C1 segment of cervical spinal cord (tissue), 14 donors: ENCODE measurements at regions not wholly inside any gene's neighbourhood (a gene's known extent, or its start where the extent isn't known, plus 50 kb on each side); places are given as distances from the start of the nearest gene placed in this dataset.
A peak's percentile ranks its signal among the peaks of the same experiment; 100 is the strongest.
"Not testable (repeated sequence)": the region's sequence is repeated elsewhere in the genome, so short reads cannot be mapped to it uniquely, and the experiment has no call there.

Experiments used
- DNase-seq, 14 donors: peaks; one replicate each; lab custom pipeline; 2025; lab: John Stamatoyannopoulos, UW

DNA sequence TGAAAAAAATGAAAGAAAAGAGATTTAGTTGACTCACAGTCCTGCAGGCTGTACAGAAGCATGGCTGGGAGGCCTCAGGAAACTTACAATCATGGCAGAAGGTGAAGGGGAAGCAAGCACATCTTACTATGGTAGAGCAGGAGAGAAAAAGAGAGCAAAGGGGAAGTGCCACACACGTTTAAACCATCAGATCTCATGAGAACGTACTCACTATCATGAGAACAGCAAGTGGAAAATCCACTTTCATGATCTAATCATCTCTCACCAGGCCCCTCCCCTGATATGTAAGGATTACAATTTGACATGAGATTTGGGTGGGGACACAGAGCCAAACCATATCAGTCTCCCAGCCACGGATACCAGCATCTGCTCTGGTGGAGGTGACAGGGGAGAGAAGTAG lies 50.8 kb upstream of the CPOX start:
- DNase-seq, result no peak

DNA sequence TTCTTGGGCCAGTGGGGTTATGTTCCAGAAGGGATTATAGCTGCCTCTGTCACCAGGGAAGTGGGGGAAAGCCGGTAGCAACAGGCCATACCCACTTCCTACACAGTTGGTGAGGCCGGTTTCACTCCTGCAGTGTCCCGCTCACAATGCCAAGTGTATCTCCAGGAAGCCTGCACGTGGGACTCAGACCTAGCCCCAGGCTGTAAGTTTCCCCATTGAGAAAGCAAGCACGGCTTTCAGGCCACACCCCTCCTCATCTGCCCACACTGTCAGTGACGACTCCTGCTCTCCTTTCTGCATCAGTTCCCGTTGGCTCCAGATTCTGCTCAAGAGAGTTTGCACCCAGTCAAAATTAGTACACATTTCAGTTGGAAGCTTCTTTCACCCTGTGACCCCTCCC lies 51.6 kb upstream of the CPOX start:
- no peak for DNase-seq

DNA sequence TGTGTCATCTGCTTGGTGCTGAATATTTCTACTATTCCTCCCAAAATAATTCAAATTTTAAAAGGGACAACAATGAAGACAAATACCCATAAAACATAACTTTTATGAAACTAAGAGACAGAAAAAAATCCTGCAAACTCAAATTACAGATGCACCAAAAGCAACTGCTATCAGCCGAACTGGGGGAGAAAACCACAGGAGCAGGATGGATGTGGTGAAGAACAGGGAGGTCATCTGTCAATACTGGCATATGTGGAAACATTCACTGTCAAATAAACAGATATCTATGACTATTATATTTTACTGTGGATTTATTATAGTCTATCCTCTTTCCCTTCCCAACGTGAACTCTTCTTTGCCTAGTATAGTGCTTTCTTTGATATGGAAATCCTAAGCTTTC lies 53.3 kb upstream of the CPOX start:
- DNase-seq, result no peak

DNA sequence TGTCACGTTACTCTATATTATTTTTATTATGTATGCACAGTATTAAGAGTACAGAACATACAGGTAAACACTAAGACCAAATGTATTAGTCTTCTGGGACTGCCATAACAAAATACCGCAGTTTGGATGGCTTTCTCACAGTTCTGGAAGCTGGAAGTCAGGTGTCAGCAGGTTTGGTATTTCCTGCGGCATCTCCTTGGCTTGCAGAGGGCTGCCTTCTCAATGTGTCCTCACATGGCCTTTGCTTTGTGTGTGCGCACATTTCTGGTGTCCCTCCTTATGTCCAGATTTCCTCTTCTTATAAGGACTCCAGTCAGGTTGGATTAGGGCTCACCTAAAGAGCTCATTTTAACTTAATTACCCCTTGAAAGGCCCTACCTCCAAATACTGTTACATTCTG lies 53.8 kb upstream of the CPOX start:
- no peak for DNase-seq

DNA sequence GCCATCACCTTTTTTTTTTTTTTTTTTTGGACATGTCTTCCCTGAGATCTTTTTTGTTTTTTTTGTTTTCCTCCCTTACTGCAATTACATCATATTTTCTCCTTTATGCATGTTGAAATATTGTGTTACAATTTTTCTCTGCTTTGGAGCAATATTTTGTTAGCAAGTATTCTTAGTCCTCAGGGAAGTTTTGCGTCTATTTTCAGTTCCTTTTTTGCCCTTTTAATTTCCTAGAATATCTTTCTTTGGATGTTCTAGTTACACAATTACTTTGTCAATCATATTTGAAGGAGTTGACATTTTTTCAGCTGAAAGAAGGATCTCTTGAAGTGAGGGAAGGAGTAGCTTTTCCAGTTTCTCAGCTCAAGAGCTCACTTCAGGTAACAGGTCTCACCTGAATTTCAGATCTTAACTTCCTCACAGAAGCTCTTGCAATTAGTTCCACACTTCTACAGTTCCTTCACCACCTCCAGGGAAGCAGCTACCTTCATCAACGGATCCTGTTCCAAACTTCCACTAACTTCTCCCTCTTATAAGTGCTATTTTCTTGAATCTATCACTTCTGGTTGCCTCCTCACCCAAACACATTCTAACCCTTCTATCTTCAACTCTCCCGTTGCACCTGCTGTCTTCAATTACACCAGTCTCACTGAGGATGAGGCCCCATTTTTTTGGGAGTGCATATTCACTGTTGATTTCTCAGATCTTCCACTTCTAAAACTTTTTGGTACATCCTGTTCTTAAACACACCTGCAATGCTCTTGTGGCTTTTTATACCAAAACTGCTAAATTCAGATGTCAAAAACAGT lies 57.8 kb upstream of the CPOX start:
- DNase-seq, result no peak

DNA sequence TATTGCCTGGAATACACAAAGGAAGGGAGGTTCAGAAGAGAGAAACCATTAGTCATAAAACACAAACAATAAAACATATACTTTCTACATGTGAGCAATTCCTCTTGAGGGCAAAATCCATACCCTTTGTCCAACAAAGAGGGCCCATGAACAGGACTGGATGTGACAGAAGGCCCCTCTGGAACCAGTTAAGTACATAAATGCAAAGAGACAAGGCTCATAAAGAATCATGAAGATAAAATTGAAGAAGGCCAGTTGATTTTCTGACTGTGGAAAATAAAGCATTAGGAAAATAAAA lies 58.3 kb upstream of the CPOX start:
- DNase-seq, result no peak

DNA sequence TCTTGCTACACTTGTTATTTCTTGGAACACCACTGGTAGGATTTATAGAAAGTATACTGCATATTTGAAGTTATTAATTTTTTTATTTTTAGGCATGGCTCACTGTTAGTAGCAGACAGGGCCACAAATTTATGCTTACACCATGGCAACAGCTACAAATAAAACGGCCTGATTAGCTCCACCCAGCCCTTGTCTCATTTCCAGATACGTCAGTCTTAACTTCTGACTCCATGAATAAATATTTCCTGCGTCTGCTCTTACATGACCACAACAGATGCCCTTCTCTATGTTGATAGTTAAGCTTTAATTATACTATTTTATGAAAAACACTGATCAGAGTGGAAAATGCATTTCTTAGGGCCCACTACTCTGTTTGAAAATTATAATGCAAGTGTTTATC lies 62.3 kb upstream of the CPOX start:
- no peak for DNase-seq

DNA sequence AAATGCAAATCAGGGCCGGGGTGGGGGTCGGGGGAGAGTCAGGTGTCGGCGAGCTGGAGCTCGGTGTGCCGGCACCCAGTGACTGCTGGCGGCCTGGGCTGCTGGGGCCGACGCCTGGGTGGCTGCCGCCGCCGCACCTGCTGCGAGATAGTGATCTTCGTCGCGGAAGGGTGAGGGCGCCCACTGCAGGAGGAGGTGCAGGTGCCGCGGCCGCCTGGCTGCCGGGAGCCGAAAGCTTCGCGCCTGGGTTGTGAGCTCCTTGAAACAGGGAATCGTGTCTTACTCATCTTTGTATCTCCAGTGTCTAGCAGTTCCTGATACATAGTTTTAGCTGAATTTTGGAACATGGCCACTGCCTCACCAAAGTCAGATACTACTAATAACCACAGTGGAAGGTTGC lies 64.0 kb upstream of the CPOX start:
- peak in 3 of 14 donors; percentile 1 to 5 (median 1) for DNase-seq

DNA sequence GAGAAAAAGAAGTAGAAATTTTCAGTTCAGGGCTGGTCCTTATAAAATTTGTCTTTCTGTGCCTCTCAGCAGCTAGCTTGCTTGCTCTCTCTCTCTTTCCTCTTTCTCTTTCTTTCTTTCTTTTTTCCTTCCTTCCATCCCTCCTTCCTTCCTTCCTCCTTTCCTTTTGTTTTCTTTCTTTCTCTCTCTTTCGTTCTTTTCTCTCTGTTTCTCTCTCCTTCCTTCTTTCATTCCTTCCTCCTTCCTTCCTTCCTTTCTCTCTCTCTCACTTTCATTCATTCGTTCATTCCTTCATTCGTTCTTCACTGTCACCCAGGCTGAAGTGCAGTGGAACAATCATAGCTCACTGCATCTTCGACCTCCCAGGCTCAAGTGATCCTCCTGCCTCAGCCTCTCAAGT lies 69.3 kb upstream of the CPOX start:
- no peak for DNase-seq

DNA sequence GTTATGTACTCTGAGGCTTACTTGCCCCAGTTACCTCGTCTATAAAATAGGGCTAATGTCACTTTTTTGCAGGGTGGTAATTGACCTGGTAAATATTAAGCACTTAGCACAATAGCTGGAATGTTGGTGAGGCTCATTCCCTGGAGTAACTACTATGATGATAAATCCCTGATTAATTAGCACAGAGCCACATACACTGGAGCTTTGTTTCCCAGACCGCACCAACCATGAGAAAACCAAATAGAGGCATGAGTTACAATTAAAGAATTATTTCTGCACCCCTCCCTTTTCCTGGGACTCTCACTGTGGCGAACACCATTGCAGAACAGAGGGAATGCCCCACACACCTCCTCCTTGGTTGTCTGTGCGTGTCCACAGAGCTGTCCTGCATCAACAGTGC lies 76.6 kb upstream of the CPOX start:
- DNase-seq, result no peak

DNA sequence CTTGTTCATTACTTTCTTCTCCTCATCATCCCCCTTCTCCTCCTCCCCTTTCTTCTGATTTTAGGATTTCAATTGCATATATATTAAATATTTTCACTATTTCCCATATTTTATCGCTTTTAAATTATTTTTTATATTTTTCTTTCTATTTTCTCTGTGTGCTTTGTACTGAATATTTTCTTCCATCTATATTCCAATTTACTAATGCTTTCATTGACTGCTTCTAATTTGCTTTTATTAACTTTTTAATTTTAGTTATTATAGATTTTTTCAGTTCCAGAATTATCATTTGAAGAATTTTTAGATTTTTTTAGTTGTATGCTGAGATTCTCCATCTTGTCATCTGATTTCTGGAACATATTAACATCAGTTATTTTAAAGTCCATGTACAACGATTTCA lies 83.2 kb upstream of the ST3GAL6 start:
- DNase-seq, result no peak

DNA sequence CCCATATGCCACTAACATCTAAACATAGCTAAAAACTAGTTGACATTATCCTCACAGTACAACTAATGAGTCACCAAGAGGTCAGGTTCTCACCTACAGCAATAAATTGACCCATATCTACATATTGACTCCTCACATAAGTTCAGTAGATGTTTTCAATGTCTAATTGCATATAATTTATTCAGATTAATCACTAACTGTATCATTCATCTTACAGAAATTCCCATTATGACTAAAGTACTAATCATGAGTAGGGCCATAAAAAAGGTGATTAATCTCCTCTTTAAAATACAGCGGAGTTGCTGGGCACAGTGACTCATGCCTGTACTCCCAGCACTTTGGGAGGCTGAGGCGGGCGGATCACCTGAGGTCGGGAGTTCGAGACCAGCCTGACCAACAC lies 82.4 kb upstream of the ST3GAL6 start:
- DNase-seq, result no peak

DNA sequence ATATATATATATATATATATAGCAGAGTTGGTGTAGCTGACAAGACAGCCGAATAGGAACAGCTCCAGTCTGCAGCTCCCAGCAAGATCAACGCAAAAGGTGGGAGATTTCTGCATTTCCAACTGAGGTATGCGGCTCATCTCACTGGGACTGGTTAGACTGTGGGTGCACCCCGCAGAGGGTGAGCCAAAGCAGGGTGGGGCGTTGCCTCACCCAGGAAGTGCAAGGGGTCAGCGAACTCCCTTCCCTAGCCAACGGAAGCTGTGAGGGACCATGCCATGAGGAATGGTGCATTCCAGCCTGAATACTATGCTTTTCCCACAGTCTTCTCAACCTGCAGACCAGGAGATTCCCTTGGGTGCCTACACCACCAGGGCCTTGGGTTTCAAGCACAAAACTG lies 81.7 kb upstream of the ST3GAL6 start:
- DNase-seq, result no peak

DNA sequence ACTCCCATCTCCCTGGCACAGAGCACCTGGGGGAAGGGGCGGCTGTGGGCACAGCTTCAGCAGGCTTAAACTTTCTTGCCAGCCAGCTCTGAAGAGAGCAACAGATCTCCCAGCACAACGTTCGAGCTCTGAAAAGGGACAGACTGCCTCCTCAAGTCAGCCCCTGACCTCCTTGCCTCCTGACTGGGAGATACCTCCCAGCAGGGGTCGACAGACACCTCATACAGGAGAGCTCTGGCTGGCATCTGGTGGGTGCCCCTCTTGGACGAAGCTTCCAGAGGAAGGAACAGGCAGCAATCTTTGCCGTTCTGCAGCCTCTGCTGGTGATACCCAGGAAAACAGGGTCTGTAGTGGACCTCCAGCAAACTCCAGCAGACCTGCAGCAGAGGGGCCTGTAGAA lies 80.7 kb upstream of the ST3GAL6 start:
- not testable (repeated sequence) for DNase-seq

DNA sequence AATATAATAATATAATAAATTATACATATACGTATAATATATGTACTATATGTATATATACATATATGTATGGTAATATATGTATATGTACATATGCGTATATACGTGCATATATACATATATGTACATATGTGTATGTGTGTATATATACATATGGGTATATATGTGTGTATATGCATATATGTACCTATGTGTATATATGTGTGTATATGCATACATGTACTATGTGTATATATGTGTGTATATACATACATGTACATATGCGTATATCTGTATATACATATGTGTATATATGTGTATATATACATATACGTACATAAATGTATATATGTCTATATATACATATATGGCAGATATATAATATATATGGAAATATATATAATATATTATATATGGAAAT lies 74.8 kb upstream of the ST3GAL6 start:
- DNase-seq, result no peak

DNA sequence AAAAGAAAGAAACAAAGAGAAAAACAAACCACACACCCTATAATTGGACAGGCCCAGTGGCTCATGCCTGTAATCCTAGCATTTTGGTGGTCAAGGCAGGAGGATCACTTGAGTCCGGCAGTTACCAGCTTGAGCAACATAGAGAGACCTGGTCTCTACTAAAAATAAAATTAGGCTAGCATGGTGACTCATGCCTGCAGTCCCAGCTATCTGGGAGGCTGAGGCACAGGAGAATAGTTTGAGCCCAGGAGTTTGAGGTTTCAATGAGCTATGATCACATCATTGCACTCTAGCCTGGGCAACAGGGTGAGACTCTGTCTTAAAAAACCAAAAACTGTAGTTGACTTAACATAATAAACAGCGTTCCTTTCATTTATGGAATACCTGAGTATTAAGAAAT lies 72.3 kb upstream of the ST3GAL6 start:
- no peak for DNase-seq

DNA sequence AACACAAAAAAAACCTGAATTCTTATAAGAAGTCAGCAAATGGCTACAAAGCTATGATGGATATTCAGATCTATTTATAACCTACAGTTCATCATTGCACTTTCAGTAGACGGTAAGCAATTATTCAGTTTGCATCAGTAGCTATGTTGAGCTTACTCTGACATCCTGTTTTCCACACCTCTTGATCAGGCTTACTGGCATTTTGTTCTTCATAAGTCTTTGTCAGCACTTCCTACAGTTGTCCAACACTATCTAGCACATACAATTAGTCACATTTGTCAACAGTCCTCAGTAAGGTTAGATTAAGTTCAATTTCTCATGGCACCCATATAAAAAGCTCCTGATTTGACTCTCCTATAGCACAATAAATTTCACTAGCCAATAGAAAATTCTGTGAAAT lies 71.2 kb upstream of the ST3GAL6 start:
- no peak for DNase-seq

DNA sequence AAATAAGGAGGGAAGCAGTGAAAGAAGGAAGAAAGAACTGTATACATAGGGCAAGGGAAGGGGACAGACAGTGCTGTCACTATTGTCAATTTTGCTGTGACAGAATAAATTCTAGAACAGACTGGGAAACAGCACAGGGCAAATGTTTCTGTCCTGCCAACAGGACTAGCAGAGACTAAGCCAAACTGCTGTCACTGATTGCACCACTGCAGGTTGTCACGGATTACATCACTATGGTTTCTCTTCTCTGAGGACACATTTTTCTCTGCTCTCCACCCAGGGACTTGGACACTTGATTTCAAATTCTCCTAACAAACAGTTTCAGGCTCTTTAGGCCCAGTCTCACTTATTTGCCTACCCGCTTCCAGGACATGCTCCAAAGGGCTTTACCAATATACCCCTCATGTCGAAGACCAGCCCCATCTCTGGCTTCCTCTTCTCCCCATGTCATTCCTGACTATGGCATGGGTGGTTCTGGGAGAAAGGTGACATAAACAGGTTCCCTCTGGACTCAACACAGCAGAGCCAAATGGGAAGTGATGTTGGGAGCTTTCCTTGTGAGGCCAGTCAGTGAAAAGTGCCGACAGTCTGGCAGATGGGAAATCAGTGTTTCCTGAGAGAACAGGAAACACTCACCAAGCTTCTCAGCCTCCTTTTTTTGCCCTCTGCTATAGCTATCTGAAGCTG lies 70.2 kb upstream of the ST3GAL6 start:
- DNase-seq, result peak in 3 of 14 donors; percentile 7 to 10 (median 10)

DNA sequence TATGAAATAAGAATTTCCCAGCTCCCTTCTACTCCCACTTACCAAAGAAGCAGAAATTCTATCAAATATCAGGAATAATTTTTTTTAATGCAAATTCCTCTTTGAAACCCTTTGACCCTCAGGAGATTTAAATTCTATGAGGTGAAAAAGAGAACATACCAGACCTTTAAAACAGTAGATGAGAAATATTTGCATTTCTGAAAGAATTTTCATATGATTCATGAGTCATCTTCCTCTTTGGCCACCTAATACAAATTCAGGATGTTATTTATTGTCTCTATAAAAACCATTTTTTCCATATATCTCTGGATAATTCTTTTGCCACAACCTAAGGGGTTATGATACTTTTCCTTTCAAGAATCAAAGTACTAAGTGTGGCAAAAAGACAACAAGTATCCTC lies 67.3 kb upstream of the ST3GAL6 start:
- no peak for DNase-seq

DNA sequence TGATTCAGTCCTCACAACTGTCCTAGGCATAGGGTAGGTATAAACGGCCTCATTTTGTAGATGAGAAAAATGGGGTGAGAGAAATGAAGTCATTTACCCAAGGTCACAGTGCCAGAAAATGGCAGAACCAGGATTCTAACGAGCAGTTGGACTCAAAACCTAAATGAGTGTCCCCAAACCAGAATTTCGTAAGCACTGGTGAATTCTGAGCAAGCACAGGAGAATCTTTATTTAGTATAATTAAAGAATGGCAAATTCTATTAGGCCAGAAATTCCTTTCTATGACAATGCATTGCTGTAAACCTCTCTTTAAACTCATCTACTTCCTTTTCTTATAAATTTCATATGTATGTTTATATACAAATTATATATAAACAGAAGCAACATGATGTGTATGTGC lies 66.8 kb upstream of the ST3GAL6 start:
- DNase-seq, result not testable (repeated sequence)

DNA sequence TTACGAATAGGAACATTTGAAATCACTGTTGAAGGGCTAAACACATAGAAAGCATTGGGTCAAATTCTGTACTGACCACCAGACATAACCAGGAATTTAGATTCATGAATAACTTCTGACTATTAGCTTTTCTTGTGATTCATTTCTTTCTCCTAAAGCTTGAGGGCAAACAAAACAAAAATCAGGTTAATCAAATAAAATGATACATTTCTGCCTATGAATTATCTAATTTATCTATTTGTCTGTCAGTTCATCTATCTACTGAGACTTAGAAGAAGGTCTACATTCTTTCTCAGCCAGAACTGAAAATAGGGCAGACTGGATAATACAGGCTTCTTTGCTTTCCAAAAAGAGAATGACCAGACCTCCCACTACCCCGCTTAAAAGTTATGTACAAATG lies 65.9 kb upstream of the ST3GAL6 start:
- no peak for DNase-seq

DNA sequence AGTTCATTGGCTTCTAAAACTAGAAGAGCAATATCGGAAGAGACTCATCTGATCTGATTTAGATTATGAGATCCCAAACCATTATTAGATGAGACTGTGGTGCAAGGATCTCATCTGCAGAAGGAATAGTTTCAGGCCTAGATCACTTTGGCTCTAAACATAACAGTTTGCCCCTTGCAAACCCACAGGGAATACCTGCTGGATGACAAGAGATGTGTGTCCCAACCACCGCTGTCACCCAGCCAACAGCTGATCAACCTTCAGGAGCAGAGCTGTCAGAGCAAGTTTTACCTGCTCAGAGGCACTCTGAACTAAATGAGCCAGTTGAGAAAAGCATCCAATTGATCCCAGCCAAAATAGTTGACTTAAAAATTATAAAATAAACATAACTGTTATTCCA lies 64.0 kb upstream of the ST3GAL6 start:
- no peak for DNase-seq

DNA sequence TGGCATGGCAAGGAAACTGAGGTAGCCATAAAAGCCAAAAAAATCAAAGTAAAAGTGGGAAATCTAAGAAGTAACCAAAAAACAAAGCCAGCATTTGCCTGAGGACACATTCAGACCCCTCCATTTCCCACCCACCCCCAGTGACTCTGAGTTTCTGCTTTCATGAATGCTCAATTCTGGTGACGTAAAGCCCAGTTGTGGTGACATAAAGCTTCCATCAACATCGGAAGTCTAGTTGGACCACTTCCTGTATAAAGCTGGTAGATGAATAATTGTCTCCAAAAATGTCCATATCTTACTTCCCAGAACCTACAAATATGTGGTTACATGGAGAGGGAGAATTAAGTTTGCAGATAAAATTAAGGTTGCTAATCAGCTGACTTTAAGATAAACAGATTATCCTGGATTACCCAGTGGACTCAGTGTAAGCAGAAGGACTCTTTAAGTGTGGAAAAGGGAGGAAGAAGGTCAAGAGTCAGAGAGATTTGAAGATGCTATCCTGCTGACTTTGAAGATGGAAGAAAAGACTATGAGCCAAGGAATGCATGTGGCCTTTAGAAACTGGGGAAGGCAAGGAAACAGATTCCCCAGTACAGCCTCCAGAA lies 62.0 kb upstream of the ST3GAL6 start:
- no peak for DNase-seq
